Mesenchymal stem cell (in vitro differentiated cells and primary cell): ENCODE measurements at regions not wholly inside any gene's neighbourhood (a gene's known extent, or its start where the extent isn't known, plus 50 kb on each side); places are given as distances from the start of the nearest gene placed in this dataset.
A peak's percentile ranks its signal among the peaks of the same experiment; 100 is the strongest.

Source experiments
- DNase-seq: peaks from one replicate; pipeline ENCODE4 v3.0.0-alpha.2; 2013
- H2AFZ ChIP-seq: one replicate; pipeline ENCODE4 v1.6.1; 2013; ENCODE audit warnings: low read depth, mild to moderate bottlenecking, control low read depth, inconsistent platforms, low read length, moderate library complexity
- H2AK5ac ChIP-seq: 2 replicates; pipeline ENCODE4 v1.6.1; 2013; ENCODE audit warnings: low read length, moderate library complexity, mild to moderate bottlenecking, inconsistent platforms; ENCODE audit not compliant: severe bottlenecking
- H2BK120ac ChIP-seq: one replicate; pipeline ENCODE4 v1.6.1; 2013; ENCODE audit warnings: low read depth, mild to moderate bottlenecking, inconsistent platforms, low read length, moderate library complexity
- H2BK12ac ChIP-seq, 2 experiments: one replicate each; pipeline ENCODE4 v1.6.1; 2013; ENCODE audit warnings: inconsistent platforms in 2 of 2, low read length in 2 of 2, mild to moderate bottlenecking in 2 of 2, moderate library complexity in 2 of 2, control low read depth in 1 of 2
- H2BK15ac ChIP-seq: one replicate; pipeline ENCODE4 v1.6.1; 2013; ENCODE audit warnings: mild to moderate bottlenecking, low read depth, inconsistent platforms; ENCODE audit not compliant: poor library complexity, severe bottlenecking
- H2BK5ac ChIP-seq: 2 replicates; pipeline ENCODE4 v1.6.1; 2013; ENCODE audit warnings: low read depth, mild to moderate bottlenecking, low read length, control low read depth, inconsistent platforms; ENCODE audit not compliant: poor library complexity, severe bottlenecking
- H3K14ac ChIP-seq, 2 experiments: one replicate each; pipeline ENCODE4 v1.6.1; 2013; ENCODE audit warnings: inconsistent platforms in 2 of 2, low read length in 2 of 2, control low read depth in 1 of 2, mild to moderate bottlenecking in 1 of 2, moderate library complexity in 1 of 2
- H3K18ac ChIP-seq, 2 experiments: one replicate each; pipeline ENCODE4 v1.6.1; 2013; ENCODE audit warnings: inconsistent platforms in 2 of 2, low read length in 2 of 2, control low read depth in 1 of 2, low read depth in 1 of 2, mild to moderate bottlenecking in 1 of 2
- H3K23ac ChIP-seq, 2 experiments: one replicate each; pipeline ENCODE4 v1.6.1; 2013; ENCODE audit warnings: inconsistent platforms in 2 of 2, low read length in 2 of 2, mild to moderate bottlenecking in 2 of 2, moderate library complexity in 2 of 2, control low read depth in 1 of 2
- H3K27ac ChIP-seq: 2 replicates; pipeline ENCODE4 v1.5.1; 2013; ENCODE audit warnings: mild to moderate bottlenecking, moderate library complexity, low read length, control low read depth, inconsistent platforms; ENCODE audit not compliant: poor library complexity, severe bottlenecking
- H3K27me3 ChIP-seq, 2 experiments: 2 replicates each; pipeline versions ENCODE4 v1.6.1 to v1.7.0; 2013; ENCODE audit warnings: low read length in 2 of 2, mild to moderate bottlenecking in 2 of 2, moderate library complexity in 2 of 2, control low read depth in 1 of 2, inconsistent platforms in 1 of 2; ENCODE audit not compliant: control insufficient read depth in 1 of 2, insufficient read depth in 1 of 2
- H3K36me3 ChIP-seq, 2 experiments: 2 replicates each; pipeline versions ENCODE4 v1.6.1 to v1.7.0; 2013; ENCODE audit warnings: low read length in 2 of 2, control low read depth in 1 of 2, inconsistent platforms in 1 of 2, low read depth in 1 of 2, mild to moderate bottlenecking in 1 of 2; ENCODE audit not compliant: insufficient read depth in 2 of 2, control insufficient read depth in 1 of 2
- H3K4ac ChIP-seq, 2 experiments: one replicate each; pipeline ENCODE4 v1.6.1; 2013; ENCODE audit warnings: inconsistent platforms in 2 of 2, low read length in 2 of 2, mild to moderate bottlenecking in 2 of 2, moderate library complexity in 2 of 2, control low read depth in 1 of 2, low read depth in 1 of 2
- H3K4me1 ChIP-seq: 2 replicates; pipeline ENCODE4 v1.6.1; 2013; ENCODE audit warnings: low read depth, low read length, control low read depth; ENCODE audit not compliant: control insufficient read depth, insufficient read depth
- H3K4me2 ChIP-seq: 2 replicates; pipeline ENCODE4 v1.6.1; 2013; ENCODE audit warnings: low read length, mild to moderate bottlenecking, inconsistent platforms; ENCODE audit not compliant: poor library complexity, severe bottlenecking
- H3K4me3 ChIP-seq, 2 experiments: 2 replicates each; pipeline versions ENCODE4 v1.5.1 to v1.7.0; 2013; ENCODE audit warnings: low read length in 2 of 2, mild to moderate bottlenecking in 2 of 2, control low read depth in 1 of 2, low read depth in 1 of 2; ENCODE audit not compliant: insufficient read depth in 1 of 2
- H3K79me1 ChIP-seq: replicated peaks from 2 replicates; pipeline ENCODE4 v1.6.1; 2013; ENCODE audit warnings: mild to moderate bottlenecking, control low read depth, low read length, inconsistent platforms; ENCODE audit not compliant: poor library complexity, severe bottlenecking
- H3K9ac ChIP-seq: 2 replicates; pipeline ENCODE4 v1.7.0; 2013; ENCODE audit warnings: mild to moderate bottlenecking, low read length, moderate library complexity
- H3K9me3 ChIP-seq: 2 replicates; pipeline ENCODE4 v1.7.0; 2013; ENCODE audit warnings: mild to moderate bottlenecking, low read length; ENCODE audit not compliant: control insufficient read depth
- H4K8ac ChIP-seq: one replicate; pipeline ENCODE4 v1.6.1; 2013; ENCODE audit warnings: inconsistent platforms, mild to moderate bottlenecking, low read length, moderate library complexity
- H4K91ac ChIP-seq: one replicate; pipeline ENCODE4 v1.6.1; 2013; ENCODE audit warnings: mild to moderate bottlenecking, low read length, inconsistent platforms
- WGBS: methylation state at CpG from one replicate; pipeline ENCODE4 v1.1.7; 2013; ENCODE audit warnings: mixed read lengths; 5-methylcytosine and 5-hydroxymethylcytosine counted together

DNA sequence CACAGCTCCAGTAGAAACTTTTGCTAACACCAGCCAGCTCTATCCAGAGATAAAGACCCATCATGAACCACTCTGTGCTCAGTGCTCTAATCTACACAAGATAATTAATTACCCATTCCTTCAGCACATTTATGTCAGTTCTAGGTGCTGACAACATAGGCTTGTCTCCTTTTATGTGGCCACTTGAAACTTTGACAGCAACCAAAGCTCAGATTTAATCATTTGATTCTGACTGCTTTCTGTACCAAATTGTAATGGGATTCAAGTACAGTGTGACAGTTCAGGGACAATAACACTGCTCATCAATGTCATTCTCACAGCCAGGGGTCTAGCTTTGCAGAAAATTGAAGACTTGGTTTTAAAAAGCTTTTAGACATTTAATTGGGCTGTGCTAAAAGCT, 266.6 kb downstream of the KCTD12 start:
- no peak overlapping the region for H2BK15ac ChIP-seq
- H3K4me3 ChIP-seq, result no peak overlapping the region
- no peak overlapping the region for H3K9ac ChIP-seq
- no peaks in the 10 kb centered on the region for H3K79me1 ChIP-seq
- no peak overlapping the region for H3K4ac ChIP-seq
- no peak overlapping the region for H2BK12ac ChIP-seq
- H3K18ac ChIP-seq, result no peak overlapping the region
- H2AFZ ChIP-seq, result no peak overlapping the region
- no peak for DNase-seq
- no peak overlapping the region for H4K8ac ChIP-seq
- no peaks in the 10 kb centered on the region for H3K27me3 ChIP-seq
- H3K9me3 ChIP-seq, result no peaks in the 10 kb centered on the region
- no peak overlapping the region for H2BK120ac ChIP-seq
- H3K27ac ChIP-seq, result peak overlapping the region; percentile 60
- no peak overlapping the region for H3K23ac ChIP-seq
- H3K4me2 ChIP-seq, result no peak overlapping the region
- no peaks in the 10 kb centered on the region for H3K36me3 ChIP-seq
- no peaks in the 10 kb centered on the region for H3K4me1 ChIP-seq
- H2AK5ac ChIP-seq, result no peak overlapping the region
- no peak overlapping the region for H2BK5ac ChIP-seq
- no peak overlapping the region for H4K91ac ChIP-seq
- no peak overlapping the region for H3K14ac ChIP-seq

DNA sequence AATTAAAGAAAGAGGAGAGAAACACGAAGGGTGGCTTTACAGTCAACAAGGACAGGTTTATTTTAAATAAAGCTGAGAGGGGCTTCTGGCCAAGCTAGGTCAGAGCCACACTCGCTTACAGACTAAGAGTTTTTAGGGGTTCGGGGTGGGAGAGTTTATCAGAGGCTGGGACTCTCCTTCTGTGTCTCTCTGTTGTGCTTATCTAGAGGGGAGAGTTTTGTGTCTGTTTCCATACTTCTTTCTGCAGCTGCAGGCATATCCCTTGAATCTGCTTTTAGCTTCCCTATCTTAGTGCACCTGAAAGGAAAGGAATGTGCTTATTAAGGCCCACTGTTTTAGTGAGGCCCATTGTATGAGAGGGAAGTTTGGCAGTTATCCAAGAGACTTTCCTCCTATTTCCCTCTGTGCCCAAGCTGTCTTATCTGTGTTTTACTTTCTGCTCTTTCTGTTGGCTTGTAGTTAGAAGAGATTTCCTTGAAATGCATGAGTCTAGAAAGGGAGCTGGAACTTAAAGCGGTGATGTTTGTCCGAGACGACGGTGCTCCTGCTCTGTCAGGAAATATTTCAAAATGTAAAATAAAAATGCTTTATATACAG, 275.3 kb downstream of the KCTD12 start:
- Histone ChIP-seq H3K9me3 (no peaks in the 10 kb centered on the region), H3K14ac (no peak overlapping the region), H3K4ac (no peak overlapping the region), H2BK120ac (no peak overlapping the region), H3K4me3 (no peak overlapping the region), H2BK5ac (no peak overlapping the region), H3K27ac (no peak overlapping the region), H2AK5ac (no peak overlapping the region), H3K23ac (no peak overlapping the region), H4K91ac (no peak overlapping the region), H3K4me2 (no peak overlapping the region), H3K36me3 (no peaks in the 10 kb centered on the region), H3K18ac (no peak overlapping the region), H3K79me1 (no peaks in the 10 kb centered on the region), H2AFZ (no peak overlapping the region), H4K8ac (no peak overlapping the region), H3K9ac (no peak overlapping the region), H2BK12ac (no peak overlapping the region), H2BK15ac (no peak overlapping the region), H3K27me3 (no peaks in the 10 kb centered on the region), H3K4me1 (no peaks in the 10 kb centered on the region)
- 88% methylated on average over 4 of the region's 7 CpGs for WGBS
- DNase-seq, result no peak

DNA sequence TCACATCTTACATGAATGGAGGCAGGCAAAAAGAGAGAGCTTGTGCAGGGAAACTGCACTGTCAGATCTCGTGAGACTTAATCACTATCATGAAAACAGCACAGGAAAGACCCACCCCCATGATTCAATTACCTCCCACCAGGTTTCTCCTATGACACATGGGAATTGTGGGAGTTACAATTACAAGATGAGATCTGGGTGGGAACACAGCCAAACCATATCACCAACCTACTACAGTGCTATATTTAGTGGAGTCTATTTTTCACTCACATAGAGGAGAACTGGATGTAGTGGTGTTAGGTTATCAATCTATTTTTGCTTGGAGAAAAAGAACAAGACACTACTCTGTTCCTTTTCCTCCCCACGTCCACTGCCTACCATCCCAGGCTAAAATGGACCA, 276.6 kb downstream of the KCTD12 start:
- no peak overlapping the region for H2AFZ ChIP-seq
- H3K27ac ChIP-seq, result no peak overlapping the region
- H3K9ac ChIP-seq, result no peak overlapping the region
- H3K36me3 ChIP-seq, result no peaks in the 10 kb centered on the region
- no peak overlapping the region for H2BK12ac ChIP-seq
- H3K27me3 ChIP-seq, result no peaks in the 10 kb centered on the region
- H4K91ac ChIP-seq, result no peak overlapping the region
- no peak overlapping the region for H3K14ac ChIP-seq
- H2AK5ac ChIP-seq, result no peak overlapping the region
- no peaks in the 10 kb centered on the region for H3K79me1 ChIP-seq
- no peak overlapping the region for H2BK5ac ChIP-seq
- no peak overlapping the region for H3K23ac ChIP-seq
- H3K9me3 ChIP-seq, result no peaks in the 10 kb centered on the region
- H3K4me3 ChIP-seq, result no peak overlapping the region
- no peak overlapping the region for H3K4ac ChIP-seq
- no peak for DNase-seq
- H3K4me1 ChIP-seq, result no peaks in the 10 kb centered on the region
- no peak overlapping the region for H3K18ac ChIP-seq
- H2BK15ac ChIP-seq, result no peak overlapping the region
- WGBS, result 66% methylated on average over 1 of the region's 2 CpGs
- no peak overlapping the region for H2BK120ac ChIP-seq
- no peak overlapping the region for H4K8ac ChIP-seq
- no peak overlapping the region for H3K4me2 ChIP-seq

DNA sequence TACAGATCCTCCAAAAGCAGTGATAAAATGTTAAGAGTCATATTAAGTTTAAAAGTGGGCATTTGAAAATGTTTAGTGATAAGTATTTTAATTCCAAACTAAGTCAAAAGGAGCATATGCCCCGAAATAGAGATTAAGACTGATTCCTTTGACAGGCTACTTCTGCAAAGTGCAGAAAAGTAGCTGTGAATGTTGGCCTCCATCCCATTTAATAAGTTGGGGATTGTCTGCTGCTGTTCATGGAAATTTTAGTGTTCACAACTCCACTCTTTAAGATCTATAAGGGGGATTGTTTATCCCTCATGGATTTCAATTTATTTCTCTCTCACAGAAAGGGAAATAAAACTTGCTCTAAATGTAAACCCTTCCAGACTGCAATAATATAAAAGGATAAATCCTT, 278.3 kb downstream of the KCTD12 start:
- no peak overlapping the region for H2AFZ ChIP-seq
- H3K4me3 ChIP-seq, result no peak overlapping the region
- H3K27me3 ChIP-seq, result no peaks in the 10 kb centered on the region
- H4K8ac ChIP-seq, result no peak overlapping the region
- H3K4ac ChIP-seq, result no peak overlapping the region
- H3K9me3 ChIP-seq, result no peaks in the 10 kb centered on the region
- no peaks in the 10 kb centered on the region for H3K36me3 ChIP-seq
- no peaks in the 10 kb centered on the region for H3K4me1 ChIP-seq
- no peak overlapping the region for H2BK15ac ChIP-seq
- H2BK120ac ChIP-seq, result no peak overlapping the region
- H3K18ac ChIP-seq, result no peak overlapping the region
- no peak overlapping the region for H3K27ac ChIP-seq
- no peak overlapping the region for H3K23ac ChIP-seq
- no peak overlapping the region for H3K4me2 ChIP-seq
- no peak overlapping the region for H2BK5ac ChIP-seq
- H3K79me1 ChIP-seq, result no peaks in the 10 kb centered on the region
- 95% methylated on average over 1 of the region's 1 CpG for WGBS
- no peak overlapping the region for H4K91ac ChIP-seq
- no peak for DNase-seq
- H3K9ac ChIP-seq, result no peak overlapping the region
- no peak overlapping the region for H2BK12ac ChIP-seq
- H2AK5ac ChIP-seq, result no peak overlapping the region
- H3K14ac ChIP-seq, result no peak overlapping the region
